GM12878 (cell line): ENCODE measurements at regions not wholly inside any gene's neighbourhood (a gene's known extent, or its start where the extent isn't known, plus 50 kb on each side); places are given as distances from the start of the nearest gene placed in this dataset.

Source experiments
- ATAC-seq: fragments of 200-7000 bp; cut with Tn5 transposase; 3 replicates; pipeline ENCODE4 v1.9.1; 2020; ENCODE audit warnings: mild to moderate bottlenecking, moderate library complexity
- BruUV-seq: library from RNA; stranded (reverse); fragments of 400-500 nt; replicated peaks from 2 replicates; lab custom pipeline; 2021; lab: Mats Ljungman, UMichigan
- CTCF ChIA-PET: fragments of 300-600 bp; sonication (Branson Sonifier 250); formaldehyde crosslinking; extraction: SDS; loops from one replicate; lab custom pipeline; 2021; ENCODE audit warnings: inconsistent platforms; lab: Yijun Ruan, JAX
- POLR2A ChIA-PET: fragments of 350-600 bp; formaldehyde crosslinking; extraction: SDS; loops from one replicate; lab custom pipeline; 2021; ENCODE audit warnings: inconsistent platforms; lab: Charles Lee
- RAD21 ChIA-PET: fragments of 300-600 bp; sonication (Branson Sonifier 250); formaldehyde crosslinking; loops from one replicate; lab custom pipeline; 2023; ENCODE audit warnings: antibody characterized with exemption; ENCODE audit not compliant: unreplicated experiment; lab: Charles Lee
- SMC1A ChIA-PET: fragments of 300-600 bp; sonication (Branson Sonifier 250); formaldehyde crosslinking; loops from one replicate; lab custom pipeline; 2023; ENCODE audit not compliant: unreplicated experiment, uncharacterized antibody; lab: Charles Lee
- DNase-seq: peaks from one replicate; pipeline ENCODE4 v3.0.0-alpha.2; 2011; ENCODE audit warnings: low read depth, low spot score
- FAIRE-seq: peaks from 3 replicates; lab custom pipeline; 2011; peaks lifted over from hg19 to GRCh38; lab: Jason Lieb, UNC
- H2AFZ ChIP-seq: 2 replicates; pipeline ENCODE4 v1.6.0; 2011; ENCODE audit warnings: low read depth, low read length, control low read depth; ENCODE audit not compliant: control insufficient read depth
- H3K27ac ChIP-seq: 2 replicates; pipeline ENCODE4 v1.5.1; 2011; ENCODE audit warnings: control low read depth; ENCODE audit not compliant: control insufficient read depth, insufficient read depth
- H3K27me3 ChIP-seq, 2 experiments: replicated peaks in 1 of 2; 2 replicates each; pipeline versions ENCODE4 v1.6.0 to v1.6.1; 2011; ENCODE audit warnings: low read length in 1 of 2; ENCODE audit not compliant: control insufficient read depth in 2 of 2, insufficient read depth in 2 of 2
- H3K36me3 ChIP-seq, 2 experiments: 2 replicates each; pipeline ENCODE4 v1.5.1; 2011; ENCODE audit warnings: low read length in 1 of 2; ENCODE audit not compliant: control insufficient read depth in 2 of 2, insufficient read depth in 2 of 2
- H3K4me1 ChIP-seq: 2 replicates; pipeline ENCODE4 v1.6.1; 2011; ENCODE audit warnings: mild to moderate bottlenecking, low read length, moderate library complexity, mixed read lengths; ENCODE audit not compliant: control insufficient read depth, insufficient read depth
- H3K4me2 ChIP-seq: 2 replicates; pipeline ENCODE4 v1.6.0; 2011; ENCODE audit warnings: control low read depth; ENCODE audit not compliant: control insufficient read depth, insufficient read depth
- H3K4me3 ChIP-seq: fragments of 200-600 bp; sonication (generic); 2 replicates; pipeline ENCODE4 v1.5.1; 2016
- H3K79me2 ChIP-seq: 2 replicates; pipeline ENCODE4 v1.6.0; 2011; ENCODE audit warnings: low read length; ENCODE audit not compliant: control insufficient read depth, insufficient read depth
- H3K9ac ChIP-seq: 2 replicates; pipeline ENCODE4 v1.8.0; 2011; ENCODE audit warnings: low read length, control low read depth, mixed read lengths; ENCODE audit not compliant: control insufficient read depth, insufficient read depth
- H3K9me3 ChIP-seq: replicated peaks from 3 replicates; pipeline ENCODE4 v1.5.1; 2011; ENCODE audit warnings: mild to moderate bottlenecking, low read length; ENCODE audit not compliant: control insufficient read depth, insufficient read depth
- H4K20me1 ChIP-seq: 2 replicates; pipeline ENCODE4 v1.6.0; 2011; ENCODE audit not compliant: control insufficient read depth, insufficient read depth
- CBX3 ChIP-seq: fragments of 200-600 bp; sonication (generic); IDR thresholded peaks from 2 replicates; pipeline ENCODE4 v1.6.1; 2016; ENCODE audit warnings: low read depth, borderline replicate concordance
- CBX5 ChIP-seq: sonication (generic); IDR thresholded peaks from 2 replicates; pipeline ENCODE4 v1.6.1; 2016; ENCODE audit warnings: low read depth, moderate library complexity, mild to moderate bottlenecking, inconsistent platforms
- CREM ChIP-seq: IDR thresholded peaks from 2 replicates; pipeline ENCODE4 v1.6.1; 2014; ENCODE audit warnings: antibody characterized with exemption, low read depth
- DPF2 ChIP-seq: fragments of 450-650 bp; IDR thresholded peaks from 2 replicates; pipeline ENCODE4 v1.6.1; 2017; ENCODE audit warnings: mild to moderate bottlenecking
- EED ChIP-seq: sonication (generic); IDR thresholded peaks from 2 replicates; pipeline ENCODE4 v1.6.1; 2016; ENCODE audit warnings: antibody characterized with exemption, low read depth
- FOXM1 ChIP-seq: IDR thresholded peaks from 2 replicates; pipeline ENCODE4 v1.6.1; 2012; ENCODE audit warnings: low read depth, mild to moderate bottlenecking, inconsistent platforms, low read length, moderate library complexity
- GATAD2B ChIP-seq: fragments of 450-650 bp; conservative IDR thresholded peaks from 2 replicates; pipeline ENCODE4 v1.6.1; 2017; ENCODE audit warnings: low read depth, mild to moderate bottlenecking, moderate library complexity
- IKZF2 ChIP-seq, 2 experiments: fragments of 450-650 bp; IDR thresholded peaks; 2 replicates each; pipeline ENCODE4 v1.6.1; 2017; ENCODE audit warnings: mild to moderate bottlenecking in 2 of 2, moderate library complexity in 2 of 2
- MYB ChIP-seq: fragments of 150-350 bp; IDR thresholded peaks from 2 replicates; pipeline ENCODE4 v1.6.1; 2014; ENCODE audit warnings: mild to moderate bottlenecking, low read depth, low read length, borderline replicate concordance
- NFYA ChIP-seq: IDR thresholded peaks from 2 replicates; pipeline ENCODE4 v1.6.1; 2011; ENCODE audit warnings: low read depth, mild to moderate bottlenecking, low read length, improper control_type of control experiment, borderline replicate concordance
- SMAD5 ChIP-seq: IDR thresholded peaks from 2 replicates; pipeline ENCODE4 v1.6.1; 2016; ENCODE audit warnings: antibody characterized with exemption, low read depth
- SUZ12 ChIP-seq: fragments of 200-600 bp; sonication (generic); IDR thresholded peaks from one replicate; pipeline ENCODE4 v1.6.1; 2018; ENCODE audit warnings: antibody characterized with exemption, mild to moderate bottlenecking; ENCODE audit not compliant: unreplicated experiment
- TCF3 ChIP-seq: IDR thresholded peaks from 2 replicates; pipeline ENCODE4 v1.6.1; 2012; ENCODE audit warnings: low read depth, mild to moderate bottlenecking, low read length, borderline replicate concordance; ENCODE audit not compliant: insufficient read depth
- WGBS: methylation state at CpG from one replicate; pipeline ENCODE4 v1.1.6; 2016; ENCODE audit warnings: low lambda C conversion rate; ENCODE audit not compliant: insufficient replicate concordance, insufficient coverage; ENCODE audit errors: missing lambda C conversion rate; 5-methylcytosine and 5-hydroxymethylcytosine counted together
- in situ Hi-C: fragments of 300-500 bp; cut with MboI; formaldehyde crosslinking; loops from 9 replicates; pipeline ENCODE4 v1.14.3; 2018; ENCODE audit warnings: mixed read lengths
- intact Hi-C: fragments of 100-400 bp; cut with micrococcal nuclease; formaldehyde crosslinking; loops from one replicate; pipeline ENCODE4 v1.14.2; 2022; ENCODE audit not compliant: unreplicated experiment
- TF ChIP-seq, protein P1 (sequence below): fragments of 450-650 bp; IDR thresholded peaks from 2 replicates; pipeline ENCODE4 v1.6.1; 2014; ENCODE audit warnings: mild to moderate bottlenecking
- TF ChIP-seq, protein P2 (sequence below): fragments of 450-650 bp; conservative IDR thresholded peaks from 2 replicates; pipeline ENCODE4 v1.6.1; 2017; ENCODE audit warnings: mild to moderate bottlenecking, moderate library complexity
- TF ChIP-seq, protein P3 (sequence below): fragments of 450-650 bp; IDR thresholded peaks from 2 replicates; pipeline ENCODE4 v1.6.1; 2017; ENCODE audit warnings: borderline replicate concordance
- TF ChIP-seq, protein P4 (sequence below): fragments of 450-650 bp; formaldehyde crosslinking; IDR thresholded peaks from 2 replicates; pipeline ENCODE4 v1.5.0; 2022; ENCODE audit warnings: mild to moderate bottlenecking, missing genetic modification characterization

DNA sequence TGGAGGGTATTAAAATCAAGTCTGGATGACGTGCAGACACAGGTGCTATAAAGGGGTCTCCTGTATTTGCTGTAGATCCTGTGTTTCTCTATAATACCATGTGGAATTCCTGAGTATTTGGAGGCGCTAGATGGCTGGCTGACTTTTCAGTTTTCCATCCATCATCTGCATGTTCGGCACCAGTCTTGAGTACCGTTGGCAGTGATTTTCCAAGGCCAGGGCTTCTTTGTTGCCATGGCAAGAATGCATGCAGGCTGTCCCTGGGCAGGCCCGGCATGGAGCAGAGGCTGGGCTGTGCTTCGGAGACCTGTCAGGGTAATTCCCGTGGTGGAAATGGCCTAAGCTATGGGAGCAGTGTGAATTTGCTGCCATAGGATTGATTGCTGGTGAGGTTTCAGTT is 405.9 kb upstream of the HS6ST1 start (continued):
- TF ChIP-seq TCF3 (no peak), MYB (no peak), NFYA (no peak), GATAD2B (no peak), FOXM1 (no peak), CBX5 (no peak)
- TF ChIP-seq, protein P1, sequence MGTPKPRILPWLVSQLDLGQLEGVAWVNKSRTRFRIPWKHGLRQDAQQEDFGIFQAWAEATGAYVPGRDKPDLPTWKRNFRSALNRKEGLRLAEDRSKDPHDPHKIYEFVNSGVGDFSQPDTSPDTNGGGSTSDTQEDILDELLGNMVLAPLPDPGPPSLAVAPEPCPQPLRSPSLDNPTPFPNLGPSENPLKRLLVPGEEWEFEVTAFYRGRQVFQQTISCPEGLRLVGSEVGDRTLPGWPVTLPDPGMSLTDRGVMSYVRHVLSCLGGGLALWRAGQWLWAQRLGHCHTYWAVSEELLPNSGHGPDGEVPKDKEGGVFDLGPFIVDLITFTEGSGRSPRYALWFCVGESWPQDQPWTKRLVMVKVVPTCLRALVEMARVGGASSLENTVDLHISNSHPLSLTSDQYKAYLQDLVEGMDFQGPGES = no peak

DNA sequence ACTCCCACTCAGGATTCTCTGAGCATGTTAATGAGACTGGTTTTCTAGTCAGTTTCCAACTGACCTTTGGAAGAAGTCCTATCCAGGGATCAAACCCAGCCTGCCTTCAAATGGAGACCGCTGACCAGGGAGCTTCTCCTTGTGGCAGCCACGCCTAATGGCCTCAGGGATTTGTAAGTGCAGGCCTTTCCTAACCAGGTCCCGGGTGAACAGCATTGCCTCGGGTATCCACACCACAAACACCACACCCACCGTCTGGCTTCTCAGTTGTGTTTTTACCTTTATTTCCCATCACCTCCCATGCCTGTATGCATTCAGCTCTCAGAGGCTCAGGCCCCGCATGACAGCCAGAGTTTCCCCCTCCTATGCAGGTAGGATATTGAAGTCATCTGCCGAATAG is 406.3 kb upstream of the HS6ST1 start:
- no peaks in the 10 kb centered on the region; the same call in 2 of the 3 replicates for H3K9me3 ChIP-seq
- TF ChIP-seq IKZF2 (IDR thresholded peaks at IDR 0.05) (no peak), CBX3 (no peak), DPF2 (no peak), SMAD5 (no peak), CREM (no peak), SUZ12 (no peak), EED (no peak)
- TF ChIP-seq, protein P2, sequence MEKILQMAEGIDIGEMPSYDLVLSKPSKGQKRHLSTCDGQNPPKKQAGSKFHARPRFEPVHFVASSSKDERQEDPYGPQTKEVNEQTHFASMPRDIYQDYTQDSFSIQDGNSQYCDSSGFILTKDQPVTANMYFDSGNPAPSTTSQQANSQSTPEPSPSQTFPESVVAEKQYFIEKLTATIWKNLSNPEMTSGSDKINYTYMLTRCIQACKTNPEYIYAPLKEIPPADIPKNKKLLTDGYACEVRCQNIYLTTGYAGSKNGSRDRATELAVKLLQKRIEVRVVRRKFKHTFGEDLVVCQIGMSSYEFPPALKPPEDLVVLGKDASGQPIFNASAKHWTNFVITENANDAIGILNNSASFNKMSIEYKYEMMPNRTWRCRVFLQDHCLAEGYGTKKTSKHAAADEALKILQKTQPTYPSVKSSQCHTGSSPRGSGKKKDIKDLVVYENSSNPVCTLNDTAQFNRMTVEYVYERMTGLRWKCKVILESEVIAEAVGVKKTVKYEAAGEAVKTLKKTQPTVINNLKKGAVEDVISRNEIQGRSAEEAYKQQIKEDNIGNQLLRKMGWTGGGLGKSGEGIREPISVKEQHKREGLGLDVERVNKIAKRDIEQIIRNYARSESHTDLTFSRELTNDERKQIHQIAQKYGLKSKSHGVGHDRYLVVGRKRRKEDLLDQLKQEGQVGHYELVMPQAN = no peak
- TF ChIP-seq, protein P3, sequence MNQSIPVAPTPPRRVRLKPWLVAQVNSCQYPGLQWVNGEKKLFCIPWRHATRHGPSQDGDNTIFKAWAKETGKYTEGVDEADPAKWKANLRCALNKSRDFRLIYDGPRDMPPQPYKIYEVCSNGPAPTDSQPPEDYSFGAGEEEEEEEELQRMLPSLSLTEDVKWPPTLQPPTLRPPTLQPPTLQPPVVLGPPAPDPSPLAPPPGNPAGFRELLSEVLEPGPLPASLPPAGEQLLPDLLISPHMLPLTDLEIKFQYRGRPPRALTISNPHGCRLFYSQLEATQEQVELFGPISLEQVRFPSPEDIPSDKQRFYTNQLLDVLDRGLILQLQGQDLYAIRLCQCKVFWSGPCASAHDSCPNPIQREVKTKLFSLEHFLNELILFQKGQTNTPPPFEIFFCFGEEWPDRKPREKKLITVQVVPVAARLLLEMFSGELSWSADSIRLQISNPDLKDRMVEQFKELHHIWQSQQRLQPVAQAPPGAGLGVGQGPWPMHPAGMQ = no peak
- TF ChIP-seq, protein P4, sequence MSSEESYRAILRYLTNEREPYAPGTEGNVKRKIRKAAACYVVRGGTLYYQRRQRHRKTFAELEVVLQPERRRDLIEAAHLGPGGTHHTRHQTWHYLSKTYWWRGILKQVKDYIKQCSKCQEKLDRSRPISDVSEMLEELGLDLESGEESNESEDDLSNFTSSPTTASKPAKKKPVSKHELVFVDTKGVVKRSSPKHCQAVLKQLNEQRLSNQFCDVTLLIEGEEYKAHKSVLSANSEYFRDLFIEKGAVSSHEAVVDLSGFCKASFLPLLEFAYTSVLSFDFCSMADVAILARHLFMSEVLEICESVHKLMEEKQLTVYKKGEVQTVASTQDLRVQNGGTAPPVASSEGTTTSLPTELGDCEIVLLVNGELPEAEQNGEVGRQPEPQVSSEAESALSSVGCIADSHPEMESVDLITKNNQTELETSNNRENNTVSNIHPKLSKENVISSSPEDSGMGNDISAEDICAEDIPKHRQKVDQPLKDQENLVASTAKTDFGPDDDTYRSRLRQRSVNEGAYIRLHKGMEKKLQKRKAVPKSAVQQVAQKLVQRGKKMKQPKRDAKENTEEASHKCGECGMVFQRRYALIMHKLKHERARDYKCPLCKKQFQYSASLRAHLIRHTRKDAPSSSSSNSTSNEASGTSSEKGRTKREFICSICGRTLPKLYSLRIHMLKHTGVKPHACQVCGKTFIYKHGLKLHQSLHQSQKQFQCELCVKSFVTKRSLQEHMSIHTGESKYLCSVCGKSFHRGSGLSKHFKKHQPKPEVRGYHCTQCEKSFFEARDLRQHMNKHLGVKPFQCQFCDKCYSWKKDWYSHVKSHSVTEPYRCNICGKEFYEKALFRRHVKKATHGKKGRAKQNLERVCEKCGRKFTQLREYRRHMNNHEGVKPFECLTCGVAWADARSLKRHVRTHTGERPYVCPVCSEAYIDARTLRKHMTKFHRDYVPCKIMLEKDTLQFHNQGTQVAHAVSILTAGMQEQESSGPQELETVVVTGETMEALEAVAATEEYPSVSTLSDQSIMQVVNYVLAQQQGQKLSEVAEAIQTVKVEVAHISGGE (CRISPR knock-in tag) = no peak

More for the DNA sequence above, 406.3 kb upstream of the HS6ST1 start:
- POLR2A ChIA-PET = no interaction called here
- Histone ChIP-seq H3K27ac (no peak overlapping the region), H3K79me2 (no peaks in the 10 kb centered on the region), H3K4me1 (peaks cover 4% of the 10 kb centered on the region), H3K9ac (no peak overlapping the region), H2AFZ (no peak overlapping the region), H3K36me3 (no peaks in the 10 kb centered on the region), H3K27me3 (no peaks in the 10 kb centered on the region), H3K4me2 (no peak overlapping the region), H3K4me3 (no peak overlapping the region), H4K20me1 (no peaks in the 10 kb centered on the region)
- no TSS peak for BruUV-seq
- 72% methylated on average over 7 of the region's 7 CpGs for WGBS
- in situ Hi-C loops (no loop called here), intact Hi-C loops (no loop called here)
- no peak for DNase-seq
- no peak for ATAC-seq
- SMC1A ChIA-PET = interaction anchor here (1.1 kb wide), 1 partner anchor 8 kb away, joined by 4 read pairs; no protein-coding TSS in a partner anchor
- CTCF ChIA-PET = interaction anchor here (0.6 to 4.2 kb wide), 3 partner anchors 12 to 652 kb away, joined by 3 to 21 read pairs (median 3); no protein-coding TSS in a partner anchor
- RAD21 ChIA-PET = interaction anchor here (1.0 kb wide), 1 partner anchor 9 kb away, joined by 3 read pairs; no protein-coding TSS in a partner anchor
- no peak for FAIRE-seq
